HL-60 (cell line): ENCODE measurements at regions not wholly inside any gene's neighbourhood (a gene's known extent, or its start where the extent isn't known, plus 50 kb on each side); places are given as distances from the start of the nearest gene placed in this dataset.

Experiments
- DNase-seq, 2 experiments: peaks; one replicate each; pipeline ENCODE4 v3.0.0-alpha.2; 2010 to 2020; ENCODE audit warnings: low read depth in 1 of 2, low spot score in 1 of 2
- H3K27ac ChIP-seq: fragments of 250-450 bp; sonication (Bioruptor Pico); replicated peaks from 2 replicates; pipeline ENCODE4 v1.5.1; 2020; ENCODE audit warnings: mild to moderate bottlenecking, moderate library complexity
- H3K27me3 ChIP-seq: fragments of 250-450 bp; sonication (Bioruptor Pico); 2 replicates; pipeline ENCODE4 v1.5.1; 2021; ENCODE audit warnings: mild to moderate bottlenecking, moderate library complexity; ENCODE audit not compliant: insufficient read depth, poor library complexity, severe bottlenecking
- H3K4me3 ChIP-seq: replicated peaks from 2 replicates; pipeline ENCODE4 v1.5.1; 2011; ENCODE audit warnings: mild to moderate bottlenecking, control low read depth, low read length; ENCODE audit not compliant: insufficient read depth
- GABPA ChIP-seq: IDR thresholded peaks from 2 replicates; pipeline ENCODE4 v1.6.1; 2012; ENCODE audit warnings: low read depth
- POLR2AphosphoS5 ChIP-seq: IDR thresholded peaks from 2 replicates; pipeline ENCODE4 v1.6.1; 2012; ENCODE audit warnings: low read depth
- SPI1 ChIP-seq: IDR thresholded peaks from 2 replicates; pipeline ENCODE4 v1.6.1; 2012; ENCODE audit warnings: low read depth, mild to moderate bottlenecking, borderline replicate concordance
- TF ChIP-seq, protein P1 (sequence below): IDR thresholded peaks from one replicate; pipeline ENCODE4 v1.5.1; 2011; ENCODE audit warnings: low read length, control low read depth, inconsistent platforms; ENCODE audit not compliant: insufficient read depth
- TF ChIP-seq, protein P2 (sequence below): IDR thresholded peaks from 2 replicates; pipeline ENCODE4 v1.6.1; 2012; ENCODE audit warnings: low read depth; ENCODE audit not compliant: insufficient replicate concordance

DNA sequence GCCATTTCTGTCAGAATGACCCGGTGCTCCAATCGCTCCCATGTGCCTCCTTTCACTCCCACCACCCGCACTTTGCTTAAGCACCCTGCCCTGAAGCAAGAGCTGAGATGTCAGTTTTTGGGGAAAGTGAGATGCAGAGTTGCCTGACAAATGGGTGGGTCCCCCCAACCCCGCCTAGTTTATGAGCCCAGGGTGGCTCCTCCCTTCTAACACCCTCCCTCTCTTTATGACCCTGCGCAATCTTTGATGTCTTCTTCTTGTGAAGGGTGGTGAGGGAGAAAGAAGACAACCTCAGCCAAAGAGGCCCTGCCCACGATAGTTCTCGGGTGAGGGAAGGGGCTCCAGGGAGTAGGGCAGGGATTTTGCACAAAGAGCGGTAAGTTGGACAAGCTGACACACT lies 89.5 kb upstream of the HOXC13 start:
- no peak for TF ChIP-seq GABPA
- TF ChIP-seq, protein P1, sequence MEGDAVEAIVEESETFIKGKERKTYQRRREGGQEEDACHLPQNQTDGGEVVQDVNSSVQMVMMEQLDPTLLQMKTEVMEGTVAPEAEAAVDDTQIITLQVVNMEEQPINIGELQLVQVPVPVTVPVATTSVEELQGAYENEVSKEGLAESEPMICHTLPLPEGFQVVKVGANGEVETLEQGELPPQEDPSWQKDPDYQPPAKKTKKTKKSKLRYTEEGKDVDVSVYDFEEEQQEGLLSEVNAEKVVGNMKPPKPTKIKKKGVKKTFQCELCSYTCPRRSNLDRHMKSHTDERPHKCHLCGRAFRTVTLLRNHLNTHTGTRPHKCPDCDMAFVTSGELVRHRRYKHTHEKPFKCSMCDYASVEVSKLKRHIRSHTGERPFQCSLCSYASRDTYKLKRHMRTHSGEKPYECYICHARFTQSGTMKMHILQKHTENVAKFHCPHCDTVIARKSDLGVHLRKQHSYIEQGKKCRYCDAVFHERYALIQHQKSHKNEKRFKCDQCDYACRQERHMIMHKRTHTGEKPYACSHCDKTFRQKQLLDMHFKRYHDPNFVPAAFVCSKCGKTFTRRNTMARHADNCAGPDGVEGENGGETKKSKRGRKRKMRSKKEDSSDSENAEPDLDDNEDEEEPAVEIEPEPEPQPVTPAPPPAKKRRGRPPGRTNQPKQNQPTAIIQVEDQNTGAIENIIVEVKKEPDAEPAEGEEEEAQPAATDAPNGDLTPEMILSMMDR, result no peak
- TF ChIP-seq SPI1, result no peak
- TF ChIP-seq POLR2AphosphoS5, result no peak
- TF ChIP-seq, protein P2, sequence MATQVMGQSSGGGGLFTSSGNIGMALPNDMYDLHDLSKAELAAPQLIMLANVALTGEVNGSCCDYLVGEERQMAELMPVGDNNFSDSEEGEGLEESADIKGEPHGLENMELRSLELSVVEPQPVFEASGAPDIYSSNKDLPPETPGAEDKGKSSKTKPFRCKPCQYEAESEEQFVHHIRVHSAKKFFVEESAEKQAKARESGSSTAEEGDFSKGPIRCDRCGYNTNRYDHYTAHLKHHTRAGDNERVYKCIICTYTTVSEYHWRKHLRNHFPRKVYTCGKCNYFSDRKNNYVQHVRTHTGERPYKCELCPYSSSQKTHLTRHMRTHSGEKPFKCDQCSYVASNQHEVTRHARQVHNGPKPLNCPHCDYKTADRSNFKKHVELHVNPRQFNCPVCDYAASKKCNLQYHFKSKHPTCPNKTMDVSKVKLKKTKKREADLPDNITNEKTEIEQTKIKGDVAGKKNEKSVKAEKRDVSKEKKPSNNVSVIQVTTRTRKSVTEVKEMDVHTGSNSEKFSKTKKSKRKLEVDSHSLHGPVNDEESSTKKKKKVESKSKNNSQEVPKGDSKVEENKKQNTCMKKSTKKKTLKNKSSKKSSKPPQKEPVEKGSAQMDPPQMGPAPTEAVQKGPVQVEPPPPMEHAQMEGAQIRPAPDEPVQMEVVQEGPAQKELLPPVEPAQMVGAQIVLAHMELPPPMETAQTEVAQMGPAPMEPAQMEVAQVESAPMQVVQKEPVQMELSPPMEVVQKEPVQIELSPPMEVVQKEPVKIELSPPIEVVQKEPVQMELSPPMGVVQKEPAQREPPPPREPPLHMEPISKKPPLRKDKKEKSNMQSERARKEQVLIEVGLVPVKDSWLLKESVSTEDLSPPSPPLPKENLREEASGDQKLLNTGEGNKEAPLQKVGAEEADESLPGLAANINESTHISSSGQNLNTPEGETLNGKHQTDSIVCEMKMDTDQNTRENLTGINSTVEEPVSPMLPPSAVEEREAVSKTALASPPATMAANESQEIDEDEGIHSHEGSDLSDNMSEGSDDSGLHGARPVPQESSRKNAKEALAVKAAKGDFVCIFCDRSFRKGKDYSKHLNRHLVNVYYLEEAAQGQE, result no peak
- Histone ChIP-seq H3K27ac (no peak overlapping the region), H3K4me3 (no peak overlapping the region), H3K27me3 (peaks cover 6% of the 10 kb centered on the region)
- DNase-seq, result no peak

DNA sequence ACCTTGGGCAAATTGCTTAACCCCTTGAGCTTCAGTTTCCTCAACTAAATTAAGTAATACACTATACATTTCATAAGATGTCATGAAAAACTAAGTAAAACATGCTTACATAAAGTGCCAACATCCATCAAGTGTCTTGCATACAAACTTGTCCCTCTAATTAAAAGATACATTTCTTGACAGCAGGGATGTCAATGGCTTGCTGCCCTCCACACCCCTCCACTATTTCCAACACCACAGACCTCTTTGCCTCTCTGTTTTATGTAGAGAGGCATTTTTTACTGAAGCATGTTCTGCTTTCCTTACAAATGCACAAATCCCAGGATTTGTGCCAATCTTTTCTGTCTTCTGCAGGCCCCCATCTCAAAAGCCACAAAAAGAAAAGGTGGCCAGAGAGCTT lies 89.0 kb upstream of the HOXC13 start:
- no peak for DNase-seq
- H3K4me3 ChIP-seq, result no peak overlapping the region
- peaks cover 6% of the 10 kb centered on the region for H3K27me3 ChIP-seq
- TF ChIP-seq POLR2AphosphoS5, result no peak
- no peak for TF ChIP-seq SPI1
- no peak for TF ChIP-seq GABPA
- TF ChIP-seq, protein P1, result no peak
- TF ChIP-seq, protein P2, result no peak
- no peak overlapping the region for H3K27ac ChIP-seq

DNA sequence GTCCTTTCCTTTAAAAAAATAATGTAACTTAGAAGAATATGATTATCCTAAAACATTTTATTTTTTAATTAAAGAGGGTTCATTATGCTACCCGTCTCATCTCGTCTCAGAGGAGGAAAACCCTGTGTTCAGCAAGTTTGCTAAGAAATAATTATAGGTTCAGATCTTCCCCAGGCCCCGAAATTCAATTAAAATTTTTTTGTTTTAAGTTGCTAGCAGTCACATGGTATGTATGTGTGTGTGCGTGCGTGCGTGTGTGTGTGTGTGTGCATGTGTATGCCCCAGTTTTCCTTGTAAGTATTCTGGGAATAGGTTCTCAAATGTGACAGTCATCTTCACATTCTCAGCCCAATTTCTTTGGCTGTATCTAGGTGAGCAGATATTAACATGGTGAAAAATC lies 86.6 kb upstream of the HOXC13 start:
- Histone ChIP-seq H3K4me3 (no peak overlapping the region), H3K27ac (no peak overlapping the region), H3K27me3 (peaks cover 6% of the 10 kb centered on the region)
- no peak for DNase-seq
- no peak for TF ChIP-seq POLR2AphosphoS5
- TF ChIP-seq, protein P1, result no peak

DNA sequence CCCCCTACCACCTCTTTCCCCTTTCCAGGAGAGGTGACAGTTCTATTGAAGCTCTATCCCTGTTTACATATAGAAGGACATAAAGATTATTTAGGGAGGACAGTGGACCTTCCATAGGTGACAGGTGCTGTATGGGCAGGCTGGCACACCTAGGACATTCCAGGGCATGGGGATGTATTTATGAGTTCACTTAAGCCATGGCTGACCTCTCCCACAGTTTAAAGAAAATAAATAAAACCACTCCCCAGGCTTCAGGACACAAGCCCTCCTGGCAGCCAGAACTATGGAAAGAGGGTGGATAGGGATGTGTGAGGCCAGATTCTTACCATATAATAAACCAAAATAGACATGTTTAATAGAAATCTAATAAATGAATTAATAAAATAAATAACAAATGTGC lies 85.6 kb upstream of the HOXC13 start:
- TF ChIP-seq, protein P1, result no peak
- TF ChIP-seq, protein P2, result no peak
- no peak for TF ChIP-seq SPI1
- no peak for TF ChIP-seq POLR2AphosphoS5
- TF ChIP-seq GABPA, result no peak
- Histone ChIP-seq H3K27ac (no peak overlapping the region), H3K27me3 (peaks cover 6% of the 10 kb centered on the region), H3K4me3 (no peak overlapping the region)
- DNase-seq, result no peak
